ENCODE measurements at regions not wholly inside any gene's neighbourhood (a gene's known extent, or its start where the extent isn't known, plus 50 kb on each side); places are given as distances from the start of the nearest gene placed in this dataset.

- TF ChIP-seq POLR2A (IDR thresholded peaks at IDR 0.05) (no peak), CTCF (IDR thresholded peaks at IDR 0.05 in 4 of 5, conservative IDR thresholded peaks at IDR 0.05 in 1 of 5) (no peak)
Observed at GRCh38 chr4:13143222-13144070, 340.7 kb downstream of the RAB28 start.
